HCT116 (cell line): ENCODE measurements at regions not wholly inside any gene's neighbourhood (a gene's known extent, or its start where the extent isn't known, plus 50 kb on each side); places are given as distances from the start of the nearest gene placed in this dataset.

Experiments used
- POLR2AphosphoS5 ChIP-seq: IDR thresholded peaks from 2 replicates; pipeline ENCODE4 v1.6.1; 2011; ENCODE audit warnings: mild to moderate bottlenecking, low read depth, low read length, moderate library complexity
- SP1 ChIP-seq: IDR thresholded peaks from 2 replicates; pipeline ENCODE4 v1.6.1; 2012; ENCODE audit warnings: low read depth
- TCF7L2 ChIP-seq: IDR thresholded peaks from 2 replicates; pipeline ENCODE4 v1.7.0; 2011; ENCODE audit warnings: borderline replicate concordance, inconsistent platforms; ENCODE audit not compliant: insufficient read depth, insufficient read length; ENCODE audit errors: extremely low read depth
- ZNF274 ChIP-seq: fragments of 200-500 bp; sonication (Bioruptor generic); IDR thresholded peaks from 2 replicates; pipeline ENCODE4 v1.6.1; 2014; ENCODE audit warnings: mild to moderate bottlenecking, low read depth, low read length, inconsistent platforms
- TF ChIP-seq, protein P1 (sequence below), 3 experiments: fragments of 200-600 bp in 1 of 3; sonication (generic) in 1 of 3; IDR thresholded peaks in 2 of 3; conservative IDR thresholded peaks in 1 of 3; 2 replicates each; pipeline ENCODE4 v1.5.1; 2012 to 2017; ENCODE audit warnings: low read depth in 2 of 3, low read length in 2 of 3, antibody characterized with exemption in 1 of 3, borderline replicate concordance in 1 of 3, control low read depth in 1 of 3, mild to moderate bottlenecking in 1 of 3, mixed read lengths in 1 of 3, mixed run types in 1 of 3, moderate library complexity in 1 of 3; ENCODE audit not compliant: insufficient read depth in 1 of 3
- TF ChIP-seq, protein P2 (sequence below): IDR thresholded peaks from 2 replicates; pipeline ENCODE4 v1.6.1; 2012

DNA sequence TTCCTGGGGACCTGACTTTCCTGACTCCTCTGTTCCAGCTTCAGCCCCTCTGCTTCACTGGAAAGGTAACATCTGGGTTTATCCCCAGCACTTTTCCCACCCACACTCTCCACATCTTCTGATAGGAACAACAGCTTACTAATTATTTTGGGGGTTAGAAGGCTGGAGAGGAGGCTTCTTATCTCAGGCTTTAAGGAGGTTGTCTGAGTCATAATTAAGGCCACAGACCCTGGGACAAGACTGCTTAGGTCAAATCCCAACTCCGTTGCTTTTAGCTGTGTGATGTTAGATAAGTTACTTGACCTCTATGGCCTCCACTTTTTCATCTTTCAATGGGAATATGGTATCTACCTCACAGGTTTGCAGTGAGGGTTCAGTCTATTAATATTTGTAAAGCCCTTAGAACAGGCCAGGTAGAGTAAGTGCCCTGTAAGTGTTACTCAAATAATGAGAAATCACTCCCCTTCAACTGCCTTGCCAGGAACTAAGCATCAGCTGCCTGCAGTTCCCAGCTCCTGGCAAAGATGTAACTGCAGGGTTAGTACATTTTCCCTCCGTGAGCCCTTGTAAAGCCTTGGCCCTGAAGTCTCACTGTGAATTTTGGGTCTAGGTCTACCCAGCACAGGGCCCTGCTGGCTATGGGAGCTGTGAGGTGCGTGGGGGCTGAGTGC, 123.6 kb downstream of the MTX2 start:
- TF ChIP-seq, protein P1, sequence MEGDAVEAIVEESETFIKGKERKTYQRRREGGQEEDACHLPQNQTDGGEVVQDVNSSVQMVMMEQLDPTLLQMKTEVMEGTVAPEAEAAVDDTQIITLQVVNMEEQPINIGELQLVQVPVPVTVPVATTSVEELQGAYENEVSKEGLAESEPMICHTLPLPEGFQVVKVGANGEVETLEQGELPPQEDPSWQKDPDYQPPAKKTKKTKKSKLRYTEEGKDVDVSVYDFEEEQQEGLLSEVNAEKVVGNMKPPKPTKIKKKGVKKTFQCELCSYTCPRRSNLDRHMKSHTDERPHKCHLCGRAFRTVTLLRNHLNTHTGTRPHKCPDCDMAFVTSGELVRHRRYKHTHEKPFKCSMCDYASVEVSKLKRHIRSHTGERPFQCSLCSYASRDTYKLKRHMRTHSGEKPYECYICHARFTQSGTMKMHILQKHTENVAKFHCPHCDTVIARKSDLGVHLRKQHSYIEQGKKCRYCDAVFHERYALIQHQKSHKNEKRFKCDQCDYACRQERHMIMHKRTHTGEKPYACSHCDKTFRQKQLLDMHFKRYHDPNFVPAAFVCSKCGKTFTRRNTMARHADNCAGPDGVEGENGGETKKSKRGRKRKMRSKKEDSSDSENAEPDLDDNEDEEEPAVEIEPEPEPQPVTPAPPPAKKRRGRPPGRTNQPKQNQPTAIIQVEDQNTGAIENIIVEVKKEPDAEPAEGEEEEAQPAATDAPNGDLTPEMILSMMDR (IDR thresholded peaks at IDR 0.05 in 2 of 3, conservative IDR thresholded peaks at IDR 0.05 in 1 of 3; ENCODE audit: borderline replicate concordance in 1 of 3, insufficient read depth in 1 of 3, low read depth in 2 of 3, low read length in 2 of 3): no peak
- TF ChIP-seq ZNF274 (no peak), TCF7L2 (no peak), POLR2AphosphoS5 (no peak), SP1 (no peak)
- TF ChIP-seq, protein P2, sequence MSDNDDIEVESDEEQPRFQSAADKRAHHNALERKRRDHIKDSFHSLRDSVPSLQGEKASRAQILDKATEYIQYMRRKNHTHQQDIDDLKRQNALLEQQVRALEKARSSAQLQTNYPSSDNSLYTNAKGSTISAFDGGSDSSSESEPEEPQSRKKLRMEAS: no peak
